ENCODE measurements at regions not wholly inside any gene's neighbourhood (a gene's known extent, or its start where the extent isn't known, plus 50 kb on each side); places are given as distances from the start of the nearest gene placed in this dataset.

DNA sequence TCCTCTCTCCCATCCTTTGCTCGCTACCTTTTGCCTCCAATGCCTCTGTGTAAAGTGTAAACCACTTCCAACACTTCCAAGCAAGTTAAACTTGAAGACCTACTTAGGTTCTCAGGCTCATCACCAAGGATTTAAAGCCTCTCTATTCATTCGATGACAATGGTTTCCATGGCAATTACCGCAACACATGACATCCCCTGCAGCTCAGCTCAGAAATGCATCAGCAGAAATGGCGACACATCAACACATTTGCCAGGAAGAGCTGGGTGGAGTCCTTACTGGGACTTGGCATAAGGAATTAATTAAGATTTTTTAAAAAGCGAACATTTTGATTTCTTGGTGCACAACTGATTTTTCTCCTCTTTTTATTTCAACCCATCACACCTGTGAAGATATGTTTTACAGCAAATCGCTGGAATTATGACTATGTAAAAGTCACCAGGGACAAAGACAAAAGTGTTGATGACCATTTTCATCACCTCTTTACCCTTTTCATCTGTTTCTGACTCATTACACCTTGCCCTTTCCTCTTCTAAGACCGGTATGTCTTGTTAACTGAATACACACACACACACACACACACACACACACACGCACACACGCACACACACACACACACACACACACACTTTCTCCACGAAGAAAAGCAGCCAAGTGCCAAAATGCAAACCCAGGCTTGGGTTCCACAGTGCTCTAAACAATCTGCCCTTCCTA, 453.4 kb upstream of the CELF2 start:
- no peak for DNase-seq (ENCODE audit: low read depth in 2 of 2)

DNA sequence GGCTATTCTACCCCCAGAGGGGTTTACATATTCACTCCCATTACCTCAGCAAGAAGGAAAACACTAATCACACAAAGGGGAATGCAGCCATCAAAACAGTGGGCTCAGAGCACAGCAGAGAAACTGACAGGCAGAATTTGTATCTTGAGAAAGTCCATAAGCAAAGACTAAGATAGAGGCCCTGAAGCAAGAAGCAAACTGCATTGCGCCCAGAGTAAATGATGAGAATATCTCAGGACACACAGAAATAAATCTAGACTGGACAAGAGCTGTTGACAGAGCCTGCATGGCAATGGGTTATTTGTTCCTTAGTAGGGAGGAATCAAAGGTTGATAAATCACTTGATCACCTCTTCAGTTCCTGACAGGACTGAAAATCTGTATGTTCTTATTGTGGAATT, 440.7 kb upstream of the CELF2 start:
- no peak for DNase-seq (ENCODE audit: low read depth in 2 of 2)

GRCh38 chr10:10579709-10580108, 438.0 kb upstream of the CELF2 start:
- DNase-seq (ENCODE audit: low read depth in 2 of 2) = no peak

- no peak for DNase-seq (ENCODE audit: low read depth in 2 of 2)
Measured at GRCh38 chr10:10584161-10584560, 433.5 kb upstream of the CELF2 start.

DNA sequence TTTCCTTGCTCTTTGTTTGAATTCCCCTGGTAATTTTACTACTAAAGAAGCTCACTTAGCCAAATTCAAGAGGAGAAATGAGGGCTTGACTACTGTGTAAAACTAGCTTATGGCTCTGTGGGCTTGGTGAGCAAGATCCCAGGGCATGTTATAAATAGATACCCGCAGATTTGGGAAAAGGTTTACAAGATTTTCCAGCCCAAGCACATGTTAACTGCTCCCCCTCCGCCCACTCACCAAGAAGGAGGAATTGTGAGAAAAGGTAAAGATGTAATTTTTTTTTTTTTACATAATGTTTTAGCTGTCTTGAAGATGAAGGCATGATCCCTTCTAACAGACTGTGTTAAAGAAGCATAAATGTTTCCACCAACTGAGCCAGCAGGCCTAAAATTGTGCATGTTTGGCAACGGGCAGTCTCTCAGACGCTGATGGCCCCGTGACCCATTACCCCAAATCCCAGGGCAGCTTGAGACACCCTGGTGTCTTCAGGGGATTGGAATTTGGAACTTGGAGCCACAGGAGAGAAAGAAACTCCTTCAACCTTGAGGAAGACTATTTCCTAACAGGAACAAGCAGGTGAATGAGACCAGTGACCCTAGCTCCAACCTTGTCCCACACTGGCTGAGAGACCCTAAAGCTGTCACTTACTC, 429.8 kb upstream of the CELF2 start:
- DNase-seq (ENCODE audit: low read depth in 2 of 2) = no peak

GRCh38 chr10:10589540-10590303, 427.9 kb upstream of the CELF2 start:
- no peak for DNase-seq (ENCODE audit: low read depth in 2 of 2)

- DNase-seq (ENCODE audit: low read depth in 2 of 2) = no peak
Measured at GRCh38 chr10:10591715-10592341, 425.8 kb upstream of the CELF2 start.

DNA sequence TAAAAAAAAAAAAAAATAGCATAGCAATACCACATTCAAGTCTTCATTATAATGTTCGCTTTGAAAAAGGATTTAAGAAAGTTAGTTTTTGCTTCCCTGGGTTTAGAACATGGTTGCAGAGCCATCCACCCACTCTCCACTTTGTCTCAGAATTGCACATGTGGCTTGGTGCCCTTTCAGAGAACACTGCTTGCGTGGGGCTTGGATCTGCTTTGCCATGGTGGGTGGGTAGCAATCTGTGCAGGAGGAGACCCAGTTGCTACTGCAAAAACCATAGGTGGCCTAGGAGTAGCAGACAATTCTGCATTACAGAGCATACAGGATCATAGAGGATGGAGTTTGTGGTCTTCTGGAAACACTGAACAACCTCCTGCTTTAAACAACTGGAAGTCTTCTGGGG, 421.4 kb upstream of the CELF2 start:
- no peak for DNase-seq (ENCODE audit: low read depth in 2 of 2)

- no peak for DNase-seq (ENCODE audit: low read depth in 2 of 2)
Measured at GRCh38 chr10:10598297-10598696, 419.4 kb upstream of the CELF2 start.

- no peak for DNase-seq (ENCODE audit: low read depth in 2 of 2)
Measured at GRCh38 chr10:10600004-10600403, 417.7 kb upstream of the CELF2 start.

DNA sequence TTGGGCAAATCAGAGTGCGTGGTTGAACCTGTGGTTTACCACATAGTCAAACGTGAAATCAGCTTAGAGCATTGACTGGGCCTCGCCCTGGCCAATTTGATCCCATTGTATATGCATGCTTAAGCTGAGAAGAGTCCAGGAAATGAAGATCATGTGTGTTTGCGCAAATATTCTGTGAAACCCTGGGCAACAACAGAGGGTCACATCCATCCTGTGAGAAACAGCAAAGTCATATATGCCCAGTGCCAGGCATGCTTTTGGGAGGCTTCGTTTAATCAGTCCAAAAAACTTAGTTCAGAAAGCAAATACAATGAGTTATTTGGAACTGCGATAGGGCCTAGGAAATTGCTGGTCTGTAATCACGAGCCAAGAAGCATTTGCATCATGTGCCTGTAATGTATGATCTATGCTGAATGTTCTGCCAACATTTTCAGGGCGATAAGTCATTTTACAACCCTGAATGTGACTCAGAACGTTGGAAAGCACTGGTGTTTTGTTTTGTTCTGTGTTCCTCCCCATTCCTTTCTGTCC, 412.1 kb upstream of the CELF2 start:
- no peak for DNase-seq (ENCODE audit: low read depth in 2 of 2)

GRCh38 chr10:10609379-10609955, 408.2 kb upstream of the CELF2 start:
- DNase-seq (ENCODE audit: low read depth in 2 of 2) = no peak

DNA sequence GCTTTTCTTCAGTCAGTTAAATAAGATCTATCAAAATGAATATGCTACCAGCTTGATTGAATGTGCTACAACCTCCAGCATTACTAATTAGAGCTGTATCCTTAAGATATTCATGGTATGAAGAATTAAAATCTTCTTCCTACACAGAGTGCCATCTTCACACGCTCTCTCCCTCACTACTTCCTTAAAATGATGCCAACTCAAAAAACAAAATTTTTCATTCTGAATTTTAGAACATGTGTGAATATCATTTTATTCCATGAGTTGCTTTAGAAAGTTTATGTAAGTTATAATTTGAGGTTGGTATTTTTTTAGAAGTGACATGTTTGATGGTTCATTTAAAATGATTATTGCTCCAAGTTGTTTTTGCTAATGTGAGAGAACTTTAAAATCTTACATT, 407.5 kb upstream of the CELF2 start:
- no peak for DNase-seq (ENCODE audit: low read depth in 2 of 2)

- DNase-seq (ENCODE audit: low read depth in 2 of 2) = no peak
Measured at GRCh38 chr10:10612151-10612550, 405.5 kb upstream of the CELF2 start.

- DNase-seq (ENCODE audit: low read depth in 2 of 2) = no peak
Measured at GRCh38 chr10:10613656-10614244, 403.9 kb upstream of the CELF2 start.

DNA sequence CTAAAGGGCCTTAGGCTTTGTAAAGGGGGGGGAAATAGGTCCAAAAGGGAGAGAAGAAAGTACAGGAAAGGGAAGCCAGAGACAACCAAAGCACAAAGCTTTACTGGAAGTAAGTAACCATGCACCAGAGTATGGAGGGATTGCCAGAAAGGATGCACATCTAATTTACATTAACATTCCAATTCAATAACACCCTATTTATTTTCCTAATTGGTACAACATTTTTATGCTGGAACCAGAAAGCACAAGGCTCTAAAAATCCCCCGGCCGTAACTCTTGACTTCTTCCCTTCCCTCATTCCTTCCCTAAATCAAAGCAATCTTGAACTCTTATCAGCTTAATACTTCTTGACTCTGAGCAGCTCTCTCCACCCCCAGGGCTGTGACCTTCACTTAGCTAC, 400.0 kb upstream of the CELF2 start:
- no peak for DNase-seq (ENCODE audit: low read depth in 2 of 2)

- DNase-seq (ENCODE audit: low read depth in 2 of 2) = no peak
Measured at GRCh38 chr10:10618139-10618538, 399.5 kb upstream of the CELF2 start.

DNA sequence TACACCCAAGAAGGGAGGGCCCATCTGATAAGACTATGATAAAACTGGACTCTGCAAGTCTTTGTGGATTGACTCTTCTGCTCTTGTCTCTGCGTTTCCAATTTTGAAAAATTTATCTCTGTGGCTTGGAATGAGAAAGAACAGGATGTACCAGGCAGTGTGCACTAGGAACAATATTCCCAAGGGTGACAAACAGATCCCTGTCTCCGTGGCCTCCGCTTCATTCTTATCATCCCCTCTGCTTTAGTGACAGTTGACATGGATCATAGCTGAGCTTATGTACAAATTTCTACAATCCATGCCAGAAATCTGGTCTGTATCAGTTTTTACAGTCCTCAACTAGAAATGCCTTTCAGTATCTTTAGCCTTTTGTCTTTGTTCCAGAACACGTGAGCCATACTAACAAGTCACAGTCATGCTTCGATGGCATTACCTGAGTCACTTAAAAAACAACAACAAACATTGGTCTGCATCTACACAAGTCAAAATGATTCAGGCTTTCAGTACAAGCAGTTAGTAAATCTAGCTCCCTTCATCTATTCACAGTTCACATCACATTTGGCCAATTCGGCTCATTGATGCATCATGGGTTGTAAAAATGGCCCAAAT, 393.6 kb upstream of the CELF2 start:
- DNase-seq (ENCODE audit: low read depth in 2 of 2) = no peak

DNA sequence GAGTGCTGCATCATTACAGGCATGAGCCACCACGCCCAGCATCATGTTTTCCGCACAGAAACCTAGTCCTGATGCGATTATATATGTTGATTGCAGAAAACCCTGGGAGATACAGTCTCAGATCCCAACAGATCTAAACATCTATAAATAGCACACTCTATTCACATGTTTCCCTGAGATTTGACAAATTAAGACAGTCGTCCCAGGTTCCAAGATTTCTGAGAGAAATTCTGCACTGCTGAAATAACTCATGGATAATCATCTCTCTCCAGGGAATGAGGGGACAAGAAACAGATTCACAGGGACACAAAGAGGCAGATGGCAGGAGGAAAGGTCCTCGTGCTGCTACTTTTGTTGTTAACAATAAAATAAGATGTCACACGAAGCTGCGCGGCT, 393.1 kb upstream of the CELF2 start:
- no peak for DNase-seq (ENCODE audit: low read depth in 2 of 2)

- no peak for DNase-seq (ENCODE audit: low read depth in 2 of 2)
Measured at GRCh38 chr10:10625491-10625890, 392.2 kb upstream of the CELF2 start.

- DNase-seq (ENCODE audit: low read depth in 2 of 2) = no peak
Measured at GRCh38 chr10:10626734-10627133, 390.9 kb upstream of the CELF2 start.
